ENCODE measurements at regions not wholly inside any gene's neighbourhood (a gene's known extent, or its start where the extent isn't known, plus 50 kb on each side); places are given as distances from the start of the nearest gene placed in this dataset.

DNA sequence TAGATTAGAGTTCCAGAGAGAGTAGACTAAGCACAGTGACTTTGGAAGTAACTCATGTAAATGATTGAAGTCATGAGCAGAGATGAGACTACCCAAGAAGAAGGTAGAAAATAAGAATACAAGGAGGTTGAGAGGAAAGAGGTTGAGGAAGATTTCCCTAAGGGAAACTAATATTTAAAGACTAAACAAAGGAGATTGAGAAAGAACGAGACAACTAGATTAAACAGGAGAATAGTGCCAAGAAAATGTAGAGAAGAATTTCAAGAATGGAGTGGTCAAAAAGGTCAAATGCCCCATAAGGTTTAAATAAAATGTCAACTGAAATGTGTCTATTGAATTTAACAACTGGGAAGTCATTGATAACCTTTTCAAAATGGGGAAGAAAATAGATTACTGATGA lies 59.0 kb downstream of the RPS29 start:
- no peaks in the 10 kb centered on the region for H3K9me3 ChIP-seq (ENCODE audit: low read length)
- no peaks in the 10 kb centered on the region for H3F3A ChIP-seq (ENCODE audit: low read length, unreplicated experiment)
- H3K4me1 ChIP-seq (ENCODE audit: insufficient read depth, low read length), result no peaks in the 10 kb centered on the region
- DNase-seq, result no peak
- H3K4me2 ChIP-seq (ENCODE audit: low read length), result no peak overlapping the region
- ATAC-seq, result no peak
- H3K27ac ChIP-seq (ENCODE audit: low read length), result no peak overlapping the region
- CTCF ChIA-PET, result no interaction called here
- H3K9me2 ChIP-seq (replicated peaks; ENCODE audit: low read length), result no peaks in the 10 kb centered on the region
- TF ChIP-seq CTCF (conservative IDR thresholded peaks at IDR 0.05; ENCODE audit: low read depth, low read length) (no peak), EZH2phosphoT487 (IDR thresholded peaks at IDR 0.05; ENCODE audit: borderline replicate concordance, low read length) (no peak), EZH2 (IDR thresholded peaks at IDR 0.05; ENCODE audit: low read length, unreplicated experiment) (no peak)
- no peaks in the 10 kb centered on the region for H3K27me3 ChIP-seq (ENCODE audit: low read length)
- no peak overlapping the region for H2AFZ ChIP-seq (ENCODE audit: low read length)
- intact Hi-C loops (cut with micrococcal nuclease), result no loop called here
- no peak overlapping the region for H3K4me3 ChIP-seq (ENCODE audit: low read length)
- no peaks in the 10 kb centered on the region for H3K36me3 ChIP-seq (ENCODE audit: low read depth, low read length)
- no peak overlapping the region for H3K9ac ChIP-seq (ENCODE audit: low read length)
- POLR2A ChIA-PET (ENCODE audit: unreplicated experiment), result no interaction called here
- BruUV-seq (replicated peaks), result no TSS peak
- H4K20me1 ChIP-seq (ENCODE audit: low read length), result no peaks in the 10 kb centered on the region
- no peaks in the 10 kb centered on the region for H3K79me2 ChIP-seq (ENCODE audit: low read length)

DNA sequence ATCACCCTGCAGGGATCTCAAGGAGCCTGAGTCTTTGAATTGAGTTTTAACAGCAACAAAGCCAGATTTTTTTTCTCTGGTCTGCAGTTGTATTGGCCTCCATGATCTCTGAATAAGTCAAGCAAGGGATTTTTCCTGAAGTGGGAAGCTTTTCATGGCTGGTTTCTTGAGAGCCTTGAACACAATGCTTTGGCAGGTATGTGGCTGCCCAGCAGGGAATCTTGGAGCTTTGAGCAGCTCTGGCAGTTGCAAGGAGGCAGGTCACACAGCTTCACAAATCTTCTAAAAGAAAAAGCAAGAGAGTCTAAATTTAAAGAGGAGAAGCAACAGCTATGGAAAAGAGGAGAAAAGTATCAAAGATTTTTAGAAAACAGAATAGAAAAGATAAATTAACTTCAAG lies 60.1 kb downstream of the RPS29 start:
- no peaks in the 10 kb centered on the region for H3K9me3 ChIP-seq (ENCODE audit: low read length)
- H3K27me3 ChIP-seq (ENCODE audit: low read length), result no peaks in the 10 kb centered on the region
- no TSS peak for BruUV-seq (replicated peaks)
- no peak overlapping the region for H2AFZ ChIP-seq (ENCODE audit: low read length)
- ATAC-seq (no peak), DNase-seq (no peak)
- no peaks in the 10 kb centered on the region for H3F3A ChIP-seq (ENCODE audit: low read length, unreplicated experiment)
- H3K4me1 ChIP-seq (ENCODE audit: insufficient read depth, low read length), result no peaks in the 10 kb centered on the region
- no peak overlapping the region for H3K27ac ChIP-seq (ENCODE audit: low read length)
- H3K9me2 ChIP-seq (replicated peaks; ENCODE audit: low read length), result no peaks in the 10 kb centered on the region
- no peak overlapping the region for H3K4me3 ChIP-seq (ENCODE audit: low read length)
- TF ChIP-seq EZH2phosphoT487 (IDR thresholded peaks at IDR 0.05; ENCODE audit: borderline replicate concordance, low read length) (no peak), CTCF (conservative IDR thresholded peaks at IDR 0.05; ENCODE audit: low read depth, low read length) (no peak), EZH2 (IDR thresholded peaks at IDR 0.05; ENCODE audit: low read length, unreplicated experiment) (no peak)
- no peak overlapping the region for H3K4me2 ChIP-seq (ENCODE audit: low read length)
- no peaks in the 10 kb centered on the region for H3K36me3 ChIP-seq (ENCODE audit: low read depth, low read length)
- H3K9ac ChIP-seq (ENCODE audit: low read length), result no peak overlapping the region
- no peaks in the 10 kb centered on the region for H4K20me1 ChIP-seq (ENCODE audit: low read length)
- H3K79me2 ChIP-seq (ENCODE audit: low read length), result no peaks in the 10 kb centered on the region
- POLR2A ChIA-PET (ENCODE audit: unreplicated experiment), result no interaction called here
- CTCF ChIA-PET, result no interaction called here
- intact Hi-C loops (cut with micrococcal nuclease), result no loop called here

GRCh38 chr14:49516286-49516685 lies 69.9 kb downstream of the RPS29 start:
- H3F3A ChIP-seq (ENCODE audit: low read length, unreplicated experiment), result no peaks in the 10 kb centered on the region
- H3K9me3 ChIP-seq (ENCODE audit: low read length), result no peaks in the 10 kb centered on the region
- H3K27ac ChIP-seq (ENCODE audit: low read length), result no peak overlapping the region
- no peak overlapping the region for H3K4me3 ChIP-seq (ENCODE audit: low read length)
- ATAC-seq (no peak), DNase-seq (no peak)
- no peaks in the 10 kb centered on the region for H3K9me2 ChIP-seq (replicated peaks; ENCODE audit: low read length)
- no peak overlapping the region for H3K9ac ChIP-seq (ENCODE audit: low read length)
- peaks cover 21% of the 10 kb centered on the region for H3K4me1 ChIP-seq (ENCODE audit: insufficient read depth, low read length)
- H3K36me3 ChIP-seq (ENCODE audit: low read depth, low read length), result no peaks in the 10 kb centered on the region
- no peaks in the 10 kb centered on the region for H3K79me2 ChIP-seq (ENCODE audit: low read length)
- no peak overlapping the region for H3K4me2 ChIP-seq (ENCODE audit: low read length)
- TF ChIP-seq EZH2phosphoT487 (IDR thresholded peaks at IDR 0.05; ENCODE audit: borderline replicate concordance, low read length) (no peak), CTCF (conservative IDR thresholded peaks at IDR 0.05; ENCODE audit: low read depth, low read length) (no peak), EZH2 (IDR thresholded peaks at IDR 0.05; ENCODE audit: low read length, unreplicated experiment) (no peak)
- ChIA-PET POLR2A (ENCODE audit: unreplicated experiment) (no interaction called here), CTCF (no interaction called here)
- no TSS peak for BruUV-seq (replicated peaks)
- no peaks in the 10 kb centered on the region for H3K27me3 ChIP-seq (ENCODE audit: low read length)
- H4K20me1 ChIP-seq (ENCODE audit: low read length), result no peaks in the 10 kb centered on the region
- intact Hi-C loops (cut with micrococcal nuclease), result no loop called here
- no peak overlapping the region for H2AFZ ChIP-seq (ENCODE audit: low read length)
